ENCODE measurements at regions not wholly inside any gene's neighbourhood (a gene's known extent, or its start where the extent isn't known, plus 50 kb on each side); places are given as distances from the start of the nearest gene placed in this dataset.
"Not testable (repeated sequence)": the region's sequence is repeated elsewhere in the genome, so short reads cannot be mapped to it uniquely, and the experiment has no call there.

GRCh38 chr11:12585861-12586260, 88.4 kb upstream of the TEAD1 start:
- DNase-seq (ENCODE audit: low read depth): peak; percentile 38

- peak; percentile 28 for DNase-seq (ENCODE audit: low read depth)
Observed at GRCh38 chr11:12587333-12587991, 86.8 kb upstream of the TEAD1 start.

GRCh38 chr11:12591706-12592105, 82.5 kb upstream of the TEAD1 start:
- no peak for DNase-seq (ENCODE audit: low read depth)

- peak; percentile 19 for DNase-seq (ENCODE audit: low read depth)
Observed at GRCh38 chr11:12592283-12592682, 81.9 kb upstream of the TEAD1 start.

GRCh38 chr11:12595089-12595847, 79.0 kb upstream of the TEAD1 start:
- DNase-seq (ENCODE audit: low read depth): not testable (repeated sequence)

- DNase-seq (ENCODE audit: low read depth): peak; percentile 87
Observed at GRCh38 chr11:12598330-12599256, 75.6 kb upstream of the TEAD1 start.

- peak; percentile 43 for DNase-seq (ENCODE audit: low read depth)
Observed at GRCh38 chr11:12599408-12600143, 74.6 kb upstream of the TEAD1 start.

- DNase-seq (ENCODE audit: low read depth): no peak
Observed at GRCh38 chr11:12600829-12601228, 73.4 kb upstream of the TEAD1 start.

- peak; percentile 84 for DNase-seq (ENCODE audit: low read depth)
Observed at GRCh38 chr11:12602421-12602820, 71.8 kb upstream of the TEAD1 start.

- DNase-seq (ENCODE audit: low read depth): no peak
Observed at GRCh38 chr11:12603143-12604088, 70.8 kb upstream of the TEAD1 start.

GRCh38 chr11:12604557-12605153, 69.6 kb upstream of the TEAD1 start:
- no peak for DNase-seq (ENCODE audit: low read depth)

- DNase-seq (ENCODE audit: low read depth): peak; percentile 77
Observed at GRCh38 chr11:12606597-12606996, 67.6 kb upstream of the TEAD1 start.

- DNase-seq (ENCODE audit: low read depth): not testable (repeated sequence)
Observed at GRCh38 chr11:12608678-12609077, 65.5 kb upstream of the TEAD1 start.

- no peak for DNase-seq (ENCODE audit: low read depth)
Observed at GRCh38 chr11:12611352-12611751, 62.9 kb upstream of the TEAD1 start.

GRCh38 chr11:12617632-12618031, 56.6 kb upstream of the TEAD1 start:
- DNase-seq (ENCODE audit: low read depth): no peak

GRCh38 chr11:12618743-12619540, 55.3 kb upstream of the TEAD1 start:
- peak; percentile 34 for DNase-seq (ENCODE audit: low read depth)

- no peak for DNase-seq (ENCODE audit: low read depth)
Observed at GRCh38 chr11:12623869-12624268, 50.4 kb upstream of the TEAD1 start.

All from RPMI7951 (cell line).